Cerebellar cortex (tissue), 1 donor: ENCODE measurements at regions not wholly inside any gene's neighbourhood (a gene's known extent, or its start where the extent isn't known, plus 50 kb on each side); places are given as distances from the start of the nearest gene placed in this dataset.

ENCODE experiments used
- DNase-seq: peaks from one replicate; pipeline ENCODE4 v3.0.0-alpha.2; 2015; ENCODE audit warnings: low spot score

- DNase-seq: no peak
Observed at GRCh38 chr11:15730995-15731385, 616.3 kb downstream of the INSC start.

GRCh38 chr11:15735706-15736105 lies 620.6 kb downstream of the SOX6 start:
- DNase-seq: no peak

- DNase-seq: no peak
Observed at GRCh38 chr11:15737320-15737719, 619.0 kb downstream of the SOX6 start.

GRCh38 chr11:15738931-15739330 lies 617.4 kb downstream of the SOX6 start:
- DNase-seq: no peak

GRCh38 chr11:15742626-15743519 lies 613.5 kb downstream of the SOX6 start:
- no peak for DNase-seq

GRCh38 chr11:15744693-15745092 lies 611.7 kb downstream of the SOX6 start:
- DNase-seq: no peak

GRCh38 chr11:15745266-15745665 lies 611.1 kb downstream of the SOX6 start:
- DNase-seq: no peak

GRCh38 chr11:15747671-15748070 lies 608.7 kb downstream of the SOX6 start:
- DNase-seq: no peak

GRCh38 chr11:15748132-15748531 lies 608.2 kb downstream of the SOX6 start:
- DNase-seq: no peak

- DNase-seq: no peak
Observed at GRCh38 chr11:15748741-15749140, 607.6 kb downstream of the SOX6 start.

GRCh38 chr11:15750535-15751308 lies 605.6 kb downstream of the SOX6 start:
- DNase-seq: no peak

GRCh38 chr11:15754221-15754620 lies 602.1 kb downstream of the SOX6 start:
- no peak for DNase-seq

GRCh38 chr11:15757048-15757698 lies 599.2 kb downstream of the SOX6 start:
- DNase-seq: no peak

GRCh38 chr11:15758857-15759465 lies 597.4 kb downstream of the SOX6 start:
- peak; percentile 15 for DNase-seq

GRCh38 chr11:15761235-15761634 lies 595.1 kb downstream of the SOX6 start:
- no peak for DNase-seq

GRCh38 chr11:15764326-15764725 lies 592.0 kb downstream of the SOX6 start:
- DNase-seq: no peak

GRCh38 chr11:15764948-15765347 lies 591.4 kb downstream of the SOX6 start:
- no peak for DNase-seq

GRCh38 chr11:15765530-15765929 lies 590.8 kb downstream of the SOX6 start:
- DNase-seq: no peak

GRCh38 chr11:15768321-15768720 lies 588.0 kb downstream of the SOX6 start:
- DNase-seq: no peak

- no peak for DNase-seq
Observed at GRCh38 chr11:15769203-15769602, 587.1 kb downstream of the SOX6 start.

- peak; percentile 16 for DNase-seq
Observed at GRCh38 chr11:15770798-15771414, 585.4 kb downstream of the SOX6 start.

- DNase-seq: no peak
Observed at GRCh38 chr11:15772547-15772946, 583.8 kb downstream of the SOX6 start.
